GM18517 (cell line): ENCODE measurements at regions not wholly inside any gene's neighbourhood (a gene's known extent, or its start where the extent isn't known, plus 50 kb on each side); places are given as distances from the start of the nearest gene placed in this dataset.
"Not testable (repeated sequence)": the region's sequence is repeated elsewhere in the genome, so short reads cannot be mapped to it uniquely, and the experiment has no call there.

Source experiments
- ATAC-seq: cut with Tn5 transposase; IDR thresholded peaks from one replicate; pipeline ENCODE4 v1.9.1; 2021; ENCODE audit warnings: mild to moderate bottlenecking, moderate library complexity; ENCODE audit not compliant: unreplicated experiment

DNA sequence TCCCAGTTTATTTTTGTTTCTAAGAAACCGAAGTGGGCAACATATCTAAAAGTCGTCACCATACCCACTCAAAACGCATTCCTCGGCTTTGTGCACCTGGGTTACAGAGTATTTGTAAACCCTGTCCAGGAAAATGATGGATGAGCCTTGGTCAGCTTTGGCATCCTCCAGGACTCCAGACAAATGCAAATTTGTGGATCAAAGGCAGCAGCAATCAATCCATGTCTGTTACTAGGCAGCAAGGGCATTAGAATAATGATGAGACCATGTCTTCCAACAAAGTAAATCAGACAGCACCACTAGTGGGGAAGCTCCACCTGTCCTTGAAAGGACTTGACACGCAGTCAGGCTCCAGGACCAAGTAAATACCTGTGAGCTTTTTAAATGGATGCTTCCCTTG, 672.6 kb upstream of the GYPC start:
- ATAC-seq: no peak

GRCh38 chr2:126029316-126029715, 626.6 kb upstream of the GYPC start:
- no peak for ATAC-seq

GRCh38 chr2:126038861-126039260, 617.1 kb upstream of the GYPC start:
- no peak for ATAC-seq

DNA sequence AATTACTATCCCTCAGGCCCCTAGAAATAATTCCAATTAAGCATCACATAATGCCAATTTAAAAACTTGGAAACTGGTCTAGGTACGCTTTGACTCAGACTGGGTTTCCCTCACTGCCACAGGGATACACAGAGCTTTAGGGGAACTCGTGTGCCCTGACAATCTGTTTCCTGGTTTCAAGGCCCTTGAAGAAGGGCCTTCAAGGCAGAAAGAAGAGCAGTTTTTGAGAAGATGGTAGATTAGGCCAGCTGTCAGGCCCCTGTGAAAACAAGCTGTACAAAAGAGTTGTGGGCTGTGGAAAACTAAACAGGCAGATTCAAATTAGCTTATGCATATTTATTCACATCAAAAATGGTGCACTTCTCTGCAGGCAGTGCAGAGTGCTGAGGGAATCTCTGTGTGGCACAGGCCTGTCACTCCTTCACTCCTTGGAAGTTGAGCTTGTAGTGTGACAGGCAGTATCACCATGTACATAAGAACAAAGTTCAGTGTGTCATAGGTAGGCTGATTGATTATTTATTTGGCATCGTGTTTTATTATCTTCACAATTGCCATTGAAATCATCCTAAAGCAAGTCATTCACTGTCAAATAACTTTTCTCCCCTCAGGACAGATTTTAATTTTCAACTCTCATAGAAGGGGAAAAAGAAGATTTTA, 614.4 kb upstream of the GYPC start:
- ATAC-seq: no peak

DNA sequence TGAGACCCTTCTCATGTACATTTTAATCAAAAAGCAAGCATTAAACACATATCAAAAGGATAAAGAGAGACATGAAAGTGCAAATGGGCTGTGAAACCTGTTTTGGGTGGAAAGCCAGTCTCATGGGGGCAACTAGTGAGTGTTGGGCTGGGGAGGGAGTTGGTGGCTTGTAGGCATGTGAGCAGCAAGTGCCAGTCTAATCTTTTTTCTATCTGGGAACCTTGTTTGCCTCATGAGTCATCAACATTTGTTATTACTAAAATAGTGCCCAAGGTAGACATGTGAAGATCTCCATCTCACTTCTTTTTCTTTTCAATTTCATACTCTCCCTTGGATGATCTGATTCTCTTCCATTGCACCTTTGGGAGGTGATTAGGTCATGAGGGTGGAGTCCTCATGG, 613.9 kb upstream of the GYPC start:
- ATAC-seq: no peak

GRCh38 chr2:126048719-126049118, 607.2 kb upstream of the GYPC start:
- ATAC-seq: no peak

DNA sequence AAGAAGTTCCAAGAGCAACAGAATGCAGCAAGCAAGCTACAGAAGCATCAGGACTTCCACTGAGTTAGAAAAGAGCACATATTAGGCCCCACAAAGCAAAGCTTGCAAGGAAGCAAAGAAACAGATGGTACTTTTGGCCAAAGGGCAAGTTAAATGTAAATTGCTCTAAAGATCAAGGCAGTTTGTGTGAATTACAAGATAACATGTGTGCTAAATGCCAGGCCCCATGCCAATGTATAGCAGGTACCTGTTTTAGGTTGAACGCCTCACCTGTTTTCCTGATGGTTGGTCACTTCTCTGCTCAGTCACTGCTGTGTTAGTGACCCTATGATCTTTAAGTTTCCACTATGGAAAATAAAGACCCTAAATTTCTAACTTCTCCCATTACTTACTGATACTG, 606.5 kb upstream of the GYPC start:
- no peak for ATAC-seq

DNA sequence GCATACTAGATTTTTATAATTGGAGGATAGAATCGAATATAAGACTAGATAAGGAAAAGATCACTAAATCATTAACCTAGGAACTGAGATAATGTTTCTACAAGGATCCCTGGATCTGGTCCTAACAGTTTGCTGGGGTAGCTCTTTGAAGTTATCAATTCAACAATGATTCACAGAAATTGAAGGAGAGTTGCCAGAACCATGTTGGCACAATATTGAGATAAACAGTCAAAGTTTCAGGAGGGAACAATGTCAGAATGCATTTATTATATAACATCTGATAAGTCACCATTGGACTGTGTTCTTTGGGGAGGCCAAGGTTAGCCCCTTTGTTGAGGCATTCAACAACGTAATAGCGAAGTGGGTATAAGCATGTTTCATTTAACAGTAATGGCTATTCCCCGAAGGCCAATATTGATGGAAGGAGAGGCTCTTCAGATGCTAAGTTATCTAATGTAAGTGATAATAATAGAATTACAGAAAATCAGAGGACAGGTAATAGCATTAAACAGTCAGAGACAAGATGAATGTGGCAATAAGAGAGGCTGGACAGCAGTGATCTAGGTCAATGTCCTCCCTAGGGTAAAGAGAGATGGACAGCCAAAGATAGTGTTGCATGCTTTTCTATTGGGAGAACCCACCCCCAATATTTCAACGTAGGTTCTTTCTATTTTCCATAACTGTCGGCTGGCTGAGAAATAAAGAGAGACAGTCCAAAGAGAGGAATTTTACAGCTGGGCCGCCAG, 604.8 kb upstream of the GYPC start:
- no peak for ATAC-seq

- ATAC-seq: not testable (repeated sequence)
Observed at GRCh38 chr2:126051737-126052240, 604.2 kb upstream of the GYPC start.

DNA sequence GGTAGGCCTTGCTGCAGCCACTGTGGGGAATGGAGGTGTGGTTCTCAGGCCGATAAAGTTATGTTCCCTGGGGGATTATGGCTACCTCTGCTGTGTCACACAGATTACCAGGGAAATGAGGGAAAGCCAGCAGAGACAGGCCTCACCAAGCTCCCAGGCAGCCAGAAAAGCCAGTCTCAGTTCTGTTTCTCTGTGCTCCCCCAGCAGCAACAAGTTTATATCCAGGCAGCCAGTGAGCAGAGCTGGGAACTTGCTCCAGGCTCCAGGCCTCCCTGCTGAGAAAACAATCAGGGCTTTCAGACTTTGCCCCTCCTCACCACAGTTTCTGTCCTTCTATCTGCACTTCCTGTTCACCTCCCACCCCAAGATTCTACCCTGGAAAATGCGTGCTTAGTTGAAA, 596.6 kb upstream of the GYPC start:
- no peak for ATAC-seq

GRCh38 chr2:126085011-126085795, 570.8 kb upstream of the GYPC start:
- no peak for ATAC-seq

DNA sequence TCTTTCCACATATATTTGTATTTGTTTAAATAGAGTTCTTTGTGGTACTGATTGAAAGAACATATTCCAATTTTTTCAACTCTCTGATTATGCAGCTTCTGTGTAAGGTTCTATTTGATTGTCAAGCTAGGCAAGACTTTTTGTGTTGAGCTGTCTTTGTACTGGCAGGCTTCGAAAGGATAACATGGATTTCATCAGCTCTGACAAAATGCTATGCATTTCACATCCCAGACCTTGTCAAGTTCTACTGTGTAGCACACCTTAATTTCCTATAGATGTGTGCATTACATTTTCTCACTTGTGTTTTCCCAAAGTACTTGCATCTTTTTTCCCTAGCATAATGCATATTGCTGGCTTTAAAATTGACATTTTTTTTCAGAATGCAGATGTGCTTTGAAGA, 555.0 kb upstream of the GYPC start:
- ATAC-seq: no peak

- no peak for ATAC-seq
Observed at GRCh38 chr2:126106006-126106405, 550.0 kb upstream of the GYPC start.

DNA sequence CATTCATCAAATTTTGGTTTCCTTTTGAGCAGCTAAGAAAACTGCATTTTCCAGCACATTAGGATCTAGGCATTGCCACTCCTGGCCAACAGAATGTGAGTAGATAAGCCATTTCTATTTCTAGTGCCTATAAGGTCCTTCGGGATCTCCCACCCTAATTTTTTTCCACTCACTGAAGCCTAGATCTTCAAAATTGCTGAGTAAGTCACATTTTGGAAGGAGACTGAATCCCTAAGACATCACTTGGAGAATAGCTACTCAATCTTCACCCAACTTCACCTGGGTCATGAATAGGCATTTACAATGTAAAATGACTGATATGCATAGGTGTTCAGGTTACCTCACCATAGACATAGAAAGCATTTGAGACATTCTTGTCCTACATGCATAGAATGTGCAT, 548.1 kb upstream of the GYPC start:
- ATAC-seq: no peak

DNA sequence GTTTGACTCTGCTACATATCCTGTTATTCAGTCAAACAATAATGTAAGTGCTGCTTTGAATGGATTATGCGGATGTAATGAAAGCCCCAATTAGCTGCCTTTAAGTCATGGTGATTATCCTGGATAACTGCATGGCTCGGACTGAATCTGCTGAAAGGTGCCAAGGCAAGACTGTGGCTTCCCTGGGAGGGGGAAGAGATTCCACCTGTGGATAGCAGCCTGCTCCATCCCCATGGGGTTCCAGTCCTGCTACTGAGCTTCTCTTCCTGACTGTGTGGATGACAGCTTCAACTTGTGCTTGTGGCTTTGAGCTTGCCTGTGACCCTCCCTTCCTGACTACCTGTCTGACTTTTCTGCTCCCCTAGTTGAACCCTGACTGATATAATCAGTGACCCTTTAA, 540.0 kb upstream of the GYPC start:
- ATAC-seq: no peak

- no peak for ATAC-seq
Observed at GRCh38 chr2:126117886-126118285, 538.1 kb upstream of the GYPC start.

DNA sequence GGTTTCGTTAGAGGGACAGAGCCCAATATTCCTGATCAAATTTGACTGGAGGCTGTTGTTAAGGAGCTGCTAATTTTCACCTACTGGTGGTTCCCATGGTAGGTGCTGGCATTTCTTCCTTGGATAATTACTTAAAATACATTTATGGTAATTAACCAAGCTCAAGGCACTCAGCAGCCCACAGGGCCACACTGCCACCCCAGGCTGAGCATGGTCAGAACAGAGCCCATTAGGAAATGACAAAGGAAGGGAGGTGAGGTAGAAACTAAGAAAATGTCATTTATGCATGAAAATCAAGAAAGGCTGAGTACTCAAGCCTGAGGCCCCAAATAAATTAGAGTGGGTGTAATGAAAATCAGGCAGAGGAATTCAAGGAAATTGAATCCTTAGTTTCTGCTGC, 510.2 kb upstream of the GYPC start:
- no peak for ATAC-seq

DNA sequence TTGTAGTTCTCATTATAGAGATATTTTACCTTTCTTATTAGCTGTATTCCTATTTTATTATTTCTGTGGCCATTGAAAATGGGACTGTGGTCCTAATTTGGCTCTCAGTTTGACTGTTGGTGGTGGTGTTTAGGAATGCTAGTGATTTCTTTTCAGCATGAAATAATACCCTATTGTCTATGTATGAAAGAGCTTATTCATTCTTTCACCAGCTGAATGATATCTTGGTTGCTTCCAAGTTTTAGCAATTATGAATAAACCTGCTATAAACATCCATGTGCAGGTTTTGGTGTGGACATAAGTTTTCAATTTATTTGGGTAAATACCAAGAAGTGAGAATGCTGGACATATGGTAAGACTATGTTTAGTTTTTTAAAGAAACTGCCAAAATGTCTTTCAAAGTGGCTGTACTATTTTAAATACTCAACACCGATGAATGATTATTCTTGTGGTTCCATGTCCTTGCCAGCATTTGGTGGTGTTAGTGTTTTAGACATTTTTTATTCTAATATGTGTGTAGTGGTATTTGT, 501.6 kb upstream of the GYPC start:
- no peak for ATAC-seq

GRCh38 chr2:126160950-126161349, 495.0 kb upstream of the GYPC start:
- not testable (repeated sequence) for ATAC-seq

GRCh38 chr2:126172631-126173184, 483.2 kb upstream of the GYPC start:
- no peak for ATAC-seq

DNA sequence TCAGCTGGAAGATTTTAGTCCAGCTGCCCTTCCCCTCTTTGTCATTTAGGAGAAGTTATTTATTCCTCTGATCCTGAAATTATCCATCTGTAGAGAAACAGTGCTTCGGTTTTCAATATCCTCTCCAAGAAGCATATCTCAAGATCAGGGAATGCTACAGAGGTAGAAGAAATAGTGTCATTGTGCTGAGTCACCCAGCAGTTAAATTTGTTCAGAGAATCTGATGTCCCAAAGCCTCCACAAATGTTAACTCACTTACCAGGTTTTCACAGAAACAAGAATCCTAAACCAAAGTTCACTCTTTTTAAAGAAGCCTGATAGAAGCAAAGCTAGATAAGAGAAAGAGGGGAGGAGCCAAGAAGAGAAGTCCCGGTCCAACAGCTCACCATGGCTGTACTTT, 480.7 kb upstream of the GYPC start:
- ATAC-seq: no peak
